ENCODE measurements at regions not wholly inside any gene's neighbourhood (a gene's known extent, or its start where the extent isn't known, plus 50 kb on each side); places are given as distances from the start of the nearest gene placed in this dataset.

DNA sequence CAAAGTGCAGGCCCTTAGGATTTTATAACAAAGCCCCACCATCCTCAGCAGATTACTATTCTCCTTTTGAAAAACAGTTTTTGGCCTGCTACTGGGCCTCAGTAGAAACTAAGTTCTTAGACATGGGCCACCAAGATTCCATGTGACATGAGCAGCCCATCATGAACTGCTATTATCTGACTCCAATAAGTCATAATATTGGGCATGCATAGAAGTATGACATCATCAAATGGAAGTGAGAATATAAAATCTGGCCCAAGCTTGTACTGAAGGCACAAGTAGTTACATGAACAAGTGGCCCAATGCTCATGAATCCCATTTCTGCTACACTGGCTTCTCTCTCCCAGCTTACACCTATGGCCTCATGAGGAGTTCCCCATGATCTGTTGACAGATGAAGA, 404.8 kb downstream of the EPHA5 start:
- no peaks in the 10 kb centered on the region for H3K27me3 ChIP-seq (ENCODE audit: insufficient read depth, poor library complexity, severe bottlenecking)
- no peak overlapping the region for H3K4me3 ChIP-seq (replicated peaks; ENCODE audit: insufficient read depth, low read length)
- no peak for DNase-seq (ENCODE audit: low read depth in 1 of 2, low spot score in 1 of 2)
- H3K27ac ChIP-seq (replicated peaks) = no peak overlapping the region
- TF ChIP-seq SPI1 (IDR thresholded peaks at IDR 0.05; ENCODE audit: borderline replicate concordance, low read depth) (no peak), POLR2AphosphoS5 (IDR thresholded peaks at IDR 0.05; ENCODE audit: low read depth) (no peak), GABPA (IDR thresholded peaks at IDR 0.05; ENCODE audit: low read depth) (no peak)
- TF ChIP-seq, protein P1, sequence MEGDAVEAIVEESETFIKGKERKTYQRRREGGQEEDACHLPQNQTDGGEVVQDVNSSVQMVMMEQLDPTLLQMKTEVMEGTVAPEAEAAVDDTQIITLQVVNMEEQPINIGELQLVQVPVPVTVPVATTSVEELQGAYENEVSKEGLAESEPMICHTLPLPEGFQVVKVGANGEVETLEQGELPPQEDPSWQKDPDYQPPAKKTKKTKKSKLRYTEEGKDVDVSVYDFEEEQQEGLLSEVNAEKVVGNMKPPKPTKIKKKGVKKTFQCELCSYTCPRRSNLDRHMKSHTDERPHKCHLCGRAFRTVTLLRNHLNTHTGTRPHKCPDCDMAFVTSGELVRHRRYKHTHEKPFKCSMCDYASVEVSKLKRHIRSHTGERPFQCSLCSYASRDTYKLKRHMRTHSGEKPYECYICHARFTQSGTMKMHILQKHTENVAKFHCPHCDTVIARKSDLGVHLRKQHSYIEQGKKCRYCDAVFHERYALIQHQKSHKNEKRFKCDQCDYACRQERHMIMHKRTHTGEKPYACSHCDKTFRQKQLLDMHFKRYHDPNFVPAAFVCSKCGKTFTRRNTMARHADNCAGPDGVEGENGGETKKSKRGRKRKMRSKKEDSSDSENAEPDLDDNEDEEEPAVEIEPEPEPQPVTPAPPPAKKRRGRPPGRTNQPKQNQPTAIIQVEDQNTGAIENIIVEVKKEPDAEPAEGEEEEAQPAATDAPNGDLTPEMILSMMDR (IDR thresholded peaks at IDR 0.05; ENCODE audit: insufficient read depth, low read length) = no peak
- TF ChIP-seq, protein P2, sequence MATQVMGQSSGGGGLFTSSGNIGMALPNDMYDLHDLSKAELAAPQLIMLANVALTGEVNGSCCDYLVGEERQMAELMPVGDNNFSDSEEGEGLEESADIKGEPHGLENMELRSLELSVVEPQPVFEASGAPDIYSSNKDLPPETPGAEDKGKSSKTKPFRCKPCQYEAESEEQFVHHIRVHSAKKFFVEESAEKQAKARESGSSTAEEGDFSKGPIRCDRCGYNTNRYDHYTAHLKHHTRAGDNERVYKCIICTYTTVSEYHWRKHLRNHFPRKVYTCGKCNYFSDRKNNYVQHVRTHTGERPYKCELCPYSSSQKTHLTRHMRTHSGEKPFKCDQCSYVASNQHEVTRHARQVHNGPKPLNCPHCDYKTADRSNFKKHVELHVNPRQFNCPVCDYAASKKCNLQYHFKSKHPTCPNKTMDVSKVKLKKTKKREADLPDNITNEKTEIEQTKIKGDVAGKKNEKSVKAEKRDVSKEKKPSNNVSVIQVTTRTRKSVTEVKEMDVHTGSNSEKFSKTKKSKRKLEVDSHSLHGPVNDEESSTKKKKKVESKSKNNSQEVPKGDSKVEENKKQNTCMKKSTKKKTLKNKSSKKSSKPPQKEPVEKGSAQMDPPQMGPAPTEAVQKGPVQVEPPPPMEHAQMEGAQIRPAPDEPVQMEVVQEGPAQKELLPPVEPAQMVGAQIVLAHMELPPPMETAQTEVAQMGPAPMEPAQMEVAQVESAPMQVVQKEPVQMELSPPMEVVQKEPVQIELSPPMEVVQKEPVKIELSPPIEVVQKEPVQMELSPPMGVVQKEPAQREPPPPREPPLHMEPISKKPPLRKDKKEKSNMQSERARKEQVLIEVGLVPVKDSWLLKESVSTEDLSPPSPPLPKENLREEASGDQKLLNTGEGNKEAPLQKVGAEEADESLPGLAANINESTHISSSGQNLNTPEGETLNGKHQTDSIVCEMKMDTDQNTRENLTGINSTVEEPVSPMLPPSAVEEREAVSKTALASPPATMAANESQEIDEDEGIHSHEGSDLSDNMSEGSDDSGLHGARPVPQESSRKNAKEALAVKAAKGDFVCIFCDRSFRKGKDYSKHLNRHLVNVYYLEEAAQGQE (IDR thresholded peaks at IDR 0.05; ENCODE audit: insufficient replicate concordance, low read depth) = no peak

DNA sequence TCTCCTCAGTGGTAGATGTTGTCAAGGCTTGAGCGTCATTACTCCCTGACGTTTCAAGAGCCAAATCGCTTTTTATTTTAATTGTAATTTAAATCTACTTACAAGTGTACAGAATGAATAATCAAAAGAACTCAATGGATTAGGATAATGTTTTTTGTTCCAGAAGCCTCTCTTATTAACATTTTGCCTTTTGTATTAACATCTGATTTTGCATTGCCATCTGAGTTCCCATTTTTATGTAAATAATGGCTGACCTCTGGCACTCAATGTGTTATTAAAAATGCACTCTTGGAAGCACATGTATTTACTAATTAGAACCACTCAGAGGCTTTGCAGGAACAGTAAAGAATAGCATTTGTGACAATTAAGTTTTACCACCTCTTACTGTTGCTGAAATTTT, 411.0 kb downstream of the EPHA5 start:
- Histone ChIP-seq H3K27me3 (ENCODE audit: insufficient read depth, poor library complexity, severe bottlenecking) (no peaks in the 10 kb centered on the region), H3K4me3 (replicated peaks; ENCODE audit: insufficient read depth, low read length) (no peak overlapping the region), H3K27ac (replicated peaks) (no peak overlapping the region)
- TF ChIP-seq SPI1 (IDR thresholded peaks at IDR 0.05; ENCODE audit: borderline replicate concordance, low read depth) (no peak), GABPA (IDR thresholded peaks at IDR 0.05; ENCODE audit: low read depth) (no peak), POLR2AphosphoS5 (IDR thresholded peaks at IDR 0.05; ENCODE audit: low read depth) (no peak)
- TF ChIP-seq, protein P2 (IDR thresholded peaks at IDR 0.05; ENCODE audit: insufficient replicate concordance, low read depth) = no peak
- TF ChIP-seq, protein P1 (IDR thresholded peaks at IDR 0.05; ENCODE audit: insufficient read depth, low read length) = no peak
- no peak for DNase-seq (ENCODE audit: low read depth in 1 of 2, low spot score in 1 of 2)

DNA sequence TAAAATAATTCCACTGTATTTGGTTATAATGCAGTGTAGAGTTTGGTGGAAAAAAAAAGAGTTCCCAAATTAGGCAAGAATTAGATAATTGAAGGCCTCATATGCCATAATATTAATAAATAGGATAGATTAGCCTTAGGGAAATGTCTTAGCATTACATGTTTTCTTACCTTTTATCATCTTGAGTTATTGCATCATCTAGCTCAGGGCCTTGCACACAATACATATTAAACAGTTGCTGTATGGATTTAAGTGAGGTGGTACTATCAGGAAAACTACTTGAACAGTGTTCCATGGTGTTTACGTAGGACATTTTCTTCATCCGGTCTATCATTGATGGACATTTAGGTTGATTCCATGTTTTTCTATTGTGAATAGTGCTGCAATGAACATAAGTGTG, 419.4 kb downstream of the EPHA5 start:
- no peak for DNase-seq (ENCODE audit: low read depth in 1 of 2, low spot score in 1 of 2)
- TF ChIP-seq SPI1 (IDR thresholded peaks at IDR 0.05; ENCODE audit: borderline replicate concordance, low read depth) (no peak), GABPA (IDR thresholded peaks at IDR 0.05; ENCODE audit: low read depth) (no peak), POLR2AphosphoS5 (IDR thresholded peaks at IDR 0.05; ENCODE audit: low read depth) (no peak)
- TF ChIP-seq, protein P1 (IDR thresholded peaks at IDR 0.05; ENCODE audit: insufficient read depth, low read length) = no peak
- TF ChIP-seq, protein P2 (IDR thresholded peaks at IDR 0.05; ENCODE audit: insufficient replicate concordance, low read depth) = no peak
- Histone ChIP-seq H3K27me3 (ENCODE audit: insufficient read depth, poor library complexity, severe bottlenecking) (no peaks in the 10 kb centered on the region), H3K27ac (replicated peaks) (no peak overlapping the region), H3K4me3 (replicated peaks; ENCODE audit: insufficient read depth, low read length) (no peak overlapping the region)
